ENCODE measurements at regions not wholly inside any gene's neighbourhood (a gene's known extent, or its start where the extent isn't known, plus 50 kb on each side); places are given as distances from the start of the nearest gene placed in this dataset.

DNA sequence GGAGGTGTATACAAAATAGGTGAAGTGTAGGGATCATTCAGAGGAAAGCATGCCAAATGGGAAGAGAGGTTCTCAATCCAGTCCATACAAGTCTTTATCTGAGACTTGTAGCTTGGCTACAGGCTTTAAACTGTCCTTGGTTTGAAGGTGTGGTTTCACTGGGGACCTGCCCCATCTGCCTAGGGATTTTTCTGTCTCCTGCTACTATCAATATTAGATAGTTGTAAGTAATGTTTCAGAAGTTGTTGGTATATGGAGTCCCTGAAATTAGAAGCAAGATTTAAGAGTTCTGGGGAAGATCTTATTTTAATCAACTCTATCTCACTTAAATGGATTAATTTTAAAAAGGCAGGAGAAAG lies 100.9 kb downstream of the ANKRD7 start:
- no peaks in the 10 kb centered on the region for H3K9me1 ChIP-seq (ENCODE audit: control insufficient read depth, extremely low read depth, insufficient read depth, low read length)
- H3K4me3 ChIP-seq (ENCODE audit: control insufficient read depth in 2 of 3, extremely low read depth in 1 of 3, insufficient read depth in 2 of 3, low read depth in 1 of 3, low read length in 3 of 3): no peak overlapping the region
- H3K9ac ChIP-seq (ENCODE audit: control insufficient read depth, extremely low read depth, insufficient read depth, low read length): no peak overlapping the region
- H3K27me3 ChIP-seq (ENCODE audit: control insufficient read depth, extremely low read depth, insufficient read depth, low read length): no peaks in the 10 kb centered on the region
- H3K27ac ChIP-seq (ENCODE audit: control insufficient read depth, insufficient read depth, low read length): no peak overlapping the region
- dilution Hi-C loops (cut with MboI; ENCODE audit: extremely low pct_ligation_motif_present, low sequenced_read_pairs): no loop called here
- H4K20me1 ChIP-seq (ENCODE audit: control insufficient read depth, extremely low read depth, insufficient read depth, low read length): no peaks in the 10 kb centered on the region
- H3K4me1 ChIP-seq (ENCODE audit: control insufficient read depth, extremely low read depth, insufficient read depth, low read length): no peaks in the 10 kb centered on the region
- H3K9me3 ChIP-seq (ENCODE audit: control insufficient read depth, low read depth, low read length): no peaks in the 10 kb centered on the region
- H3K79me2 ChIP-seq (ENCODE audit: control insufficient read depth, insufficient read depth, low read length): no peaks in the 10 kb centered on the region
- no peak overlapping the region for H2AFZ ChIP-seq (ENCODE audit: control insufficient read depth, low read length)
- FAIRE-seq: no peak
- H3K4me2 ChIP-seq (ENCODE audit: control insufficient read depth, extremely low read depth, insufficient read depth, low read depth, low read length): no peak overlapping the region
- DNase-seq (ENCODE audit: low read depth, low spot score): no peak
- no peaks in the 10 kb centered on the region for H3K36me3 ChIP-seq (ENCODE audit: control insufficient read depth in 2 of 2, extremely low read depth in 1 of 2, insufficient read depth in 2 of 2, low read length in 2 of 2)
- no peak for TF ChIP-seq EZH2 (IDR thresholded peaks at IDR 0.05; ENCODE audit: low read length)
- TF ChIP-seq, protein P1, sequence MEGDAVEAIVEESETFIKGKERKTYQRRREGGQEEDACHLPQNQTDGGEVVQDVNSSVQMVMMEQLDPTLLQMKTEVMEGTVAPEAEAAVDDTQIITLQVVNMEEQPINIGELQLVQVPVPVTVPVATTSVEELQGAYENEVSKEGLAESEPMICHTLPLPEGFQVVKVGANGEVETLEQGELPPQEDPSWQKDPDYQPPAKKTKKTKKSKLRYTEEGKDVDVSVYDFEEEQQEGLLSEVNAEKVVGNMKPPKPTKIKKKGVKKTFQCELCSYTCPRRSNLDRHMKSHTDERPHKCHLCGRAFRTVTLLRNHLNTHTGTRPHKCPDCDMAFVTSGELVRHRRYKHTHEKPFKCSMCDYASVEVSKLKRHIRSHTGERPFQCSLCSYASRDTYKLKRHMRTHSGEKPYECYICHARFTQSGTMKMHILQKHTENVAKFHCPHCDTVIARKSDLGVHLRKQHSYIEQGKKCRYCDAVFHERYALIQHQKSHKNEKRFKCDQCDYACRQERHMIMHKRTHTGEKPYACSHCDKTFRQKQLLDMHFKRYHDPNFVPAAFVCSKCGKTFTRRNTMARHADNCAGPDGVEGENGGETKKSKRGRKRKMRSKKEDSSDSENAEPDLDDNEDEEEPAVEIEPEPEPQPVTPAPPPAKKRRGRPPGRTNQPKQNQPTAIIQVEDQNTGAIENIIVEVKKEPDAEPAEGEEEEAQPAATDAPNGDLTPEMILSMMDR (optimal IDR thresholded peaks at IDR 0.05 in 1 of 3, IDR thresholded peaks at IDR 0.05 in 1 of 3, conservative IDR thresholded peaks at IDR 0.05 in 1 of 3; ENCODE audit: extremely low read depth in 1 of 3, insufficient read depth in 2 of 3, low read length in 3 of 3): no peak

DNA sequence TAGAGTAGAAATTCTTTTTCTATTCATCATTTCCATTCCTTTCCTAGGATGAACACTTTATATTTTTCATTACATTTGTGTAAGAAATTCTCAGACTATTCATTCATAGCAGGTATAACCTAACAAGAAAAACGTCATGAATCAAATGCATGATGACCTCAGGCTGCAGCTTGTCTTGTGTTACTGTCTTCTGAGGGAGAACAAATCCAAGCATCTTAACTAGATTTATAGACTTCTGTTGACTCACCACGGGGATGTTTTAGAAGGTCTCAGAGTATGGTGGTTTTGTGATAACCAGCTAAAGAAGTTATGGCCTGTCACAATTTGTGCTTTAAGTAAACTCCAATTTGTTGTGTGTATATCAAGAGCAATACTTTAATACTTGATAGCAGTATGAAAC lies 102.7 kb downstream of the ANKRD7 start:
- DNase-seq (ENCODE audit: low read depth, low spot score): no peak
- H3K4me2 ChIP-seq (ENCODE audit: control insufficient read depth, extremely low read depth, insufficient read depth, low read depth, low read length): no peak overlapping the region
- no peak overlapping the region for H3K27ac ChIP-seq (ENCODE audit: control insufficient read depth, insufficient read depth, low read length)
- no peaks in the 10 kb centered on the region for H3K9me3 ChIP-seq (ENCODE audit: control insufficient read depth, low read depth, low read length)
- TF ChIP-seq, protein P1 (optimal IDR thresholded peaks at IDR 0.05 in 1 of 3, IDR thresholded peaks at IDR 0.05 in 1 of 3, conservative IDR thresholded peaks at IDR 0.05 in 1 of 3; ENCODE audit: extremely low read depth in 1 of 3, insufficient read depth in 2 of 3, low read length in 3 of 3): no peak
- no peak for TF ChIP-seq EZH2 (IDR thresholded peaks at IDR 0.05; ENCODE audit: low read length)
- H3K4me3 ChIP-seq (ENCODE audit: control insufficient read depth in 2 of 3, extremely low read depth in 1 of 3, insufficient read depth in 2 of 3, low read depth in 1 of 3, low read length in 3 of 3): no peak overlapping the region
- H3K79me2 ChIP-seq (ENCODE audit: control insufficient read depth, insufficient read depth, low read length): no peaks in the 10 kb centered on the region
- FAIRE-seq: no peak
- no peaks in the 10 kb centered on the region for H3K36me3 ChIP-seq (ENCODE audit: control insufficient read depth in 2 of 2, extremely low read depth in 1 of 2, insufficient read depth in 2 of 2, low read length in 2 of 2)
- no peak overlapping the region for H2AFZ ChIP-seq (ENCODE audit: control insufficient read depth, low read length)
- H3K9ac ChIP-seq (ENCODE audit: control insufficient read depth, extremely low read depth, insufficient read depth, low read length): no peak overlapping the region
- H3K27me3 ChIP-seq (ENCODE audit: control insufficient read depth, extremely low read depth, insufficient read depth, low read length): no peaks in the 10 kb centered on the region
- H3K4me1 ChIP-seq (ENCODE audit: control insufficient read depth, extremely low read depth, insufficient read depth, low read length): no peaks in the 10 kb centered on the region
- dilution Hi-C loops (cut with MboI; ENCODE audit: extremely low pct_ligation_motif_present, low sequenced_read_pairs): no loop called here
- no peaks in the 10 kb centered on the region for H4K20me1 ChIP-seq (ENCODE audit: control insufficient read depth, extremely low read depth, insufficient read depth, low read length)
- H3K9me1 ChIP-seq (ENCODE audit: control insufficient read depth, extremely low read depth, insufficient read depth, low read length): no peaks in the 10 kb centered on the region

Measured in keratinocyte (primary cell).